Esophagus muscularis mucosa (tissue), 4 donors: ENCODE measurements at regions not wholly inside any gene's neighbourhood (a gene's known extent, or its start where the extent isn't known, plus 50 kb on each side); places are given as distances from the start of the nearest gene placed in this dataset.
"Not testable (repeated sequence)": the region's sequence is repeated elsewhere in the genome, so short reads cannot be mapped to it uniquely, and the experiment has no call there.

Source experiments
- DNase-seq: peaks from one replicate; pipeline ENCODE4 v3.0.0-alpha.2; 2017; ENCODE audit errors: extremely low spot score
- H3K27ac ChIP-seq, 4 donors: fragments of 200-600 bp; sonication (generic); replicated peaks in 1 of 4; 1 replicate in 3 of 4; 2 replicates in 1 of 4; pipeline ENCODE4 v1.5.1; 2016 to 2019; ENCODE audit warnings: mild to moderate bottlenecking in 1 of 4
- H3K27me3 ChIP-seq, 4 donors: fragments of 200-600 bp; sonication (generic); one replicate each; pipeline versions ENCODE4 v1.5.1 to v1.6.0; 2016 to 2019
- H3K36me3 ChIP-seq, 4 donors: fragments of 200-600 bp; sonication (generic); one replicate each; pipeline ENCODE4 v1.5.1; 2016 to 2019
- H3K4me1 ChIP-seq, 4 donors: fragments of 200-600 bp; sonication (generic); one replicate each; pipeline ENCODE4 v1.5.1; 2016 to 2019
- H3K4me3 ChIP-seq, 4 donors: fragments of 200-600 bp; sonication (generic); 1 replicate in 2 of 4; 2 replicates in 2 of 4; pipeline ENCODE4 v1.5.1; 2016 to 2019; ENCODE audit warnings: mild to moderate bottlenecking in 4 of 4, moderate library complexity in 1 of 4
- H3K9me3 ChIP-seq, 4 donors: fragments of 200-600 bp; sonication (generic); 1 replicate in 3 of 4; 2 replicates in 1 of 4; pipeline ENCODE4 v1.5.1; 2016 to 2019
- CTCF ChIP-seq, 3 experiments: fragments of 200-600 bp in 2 of 3; fragments of 450-650 bp in 1 of 3; sonication (generic) in 2 of 3; IDR thresholded peaks; one replicate each; pipeline ENCODE4 v1.5.1; 2017 to 2019; ENCODE audit warnings: antibody characterized with exemption in 3 of 3, mild to moderate bottlenecking in 2 of 3, moderate library complexity in 1 of 3
- EP300 ChIP-seq: sonication (generic); formaldehyde crosslinking; IDR thresholded peaks from one replicate; pipeline ENCODE4 v1.6.1; 2017; ENCODE audit warnings: antibody characterized with exemption
- POLR2A ChIP-seq: fragments of 450-650 bp; IDR thresholded peaks from one replicate; pipeline ENCODE4 v1.6.1; 2017; ENCODE audit warnings: antibody characterized with exemption, moderate library complexity, mild to moderate bottlenecking, low read depth
- POLR2AphosphoS5 ChIP-seq, 2 donors: sonication (generic); formaldehyde crosslinking; IDR thresholded peaks; one replicate each; pipeline ENCODE4 v1.6.1; 2017; ENCODE audit warnings: antibody characterized with exemption in 2 of 2
- WGBS: methylation state at CpG from one replicate; pipeline ENCODE4 v1.1.5; 2018; 5-methylcytosine and 5-hydroxymethylcytosine counted together
- intact Hi-C: fragments of 100-400 bp; cut with DNase I; formaldehyde crosslinking; loops from one replicate; pipeline ENCODE4 v1.15.1; 2023

DNA sequence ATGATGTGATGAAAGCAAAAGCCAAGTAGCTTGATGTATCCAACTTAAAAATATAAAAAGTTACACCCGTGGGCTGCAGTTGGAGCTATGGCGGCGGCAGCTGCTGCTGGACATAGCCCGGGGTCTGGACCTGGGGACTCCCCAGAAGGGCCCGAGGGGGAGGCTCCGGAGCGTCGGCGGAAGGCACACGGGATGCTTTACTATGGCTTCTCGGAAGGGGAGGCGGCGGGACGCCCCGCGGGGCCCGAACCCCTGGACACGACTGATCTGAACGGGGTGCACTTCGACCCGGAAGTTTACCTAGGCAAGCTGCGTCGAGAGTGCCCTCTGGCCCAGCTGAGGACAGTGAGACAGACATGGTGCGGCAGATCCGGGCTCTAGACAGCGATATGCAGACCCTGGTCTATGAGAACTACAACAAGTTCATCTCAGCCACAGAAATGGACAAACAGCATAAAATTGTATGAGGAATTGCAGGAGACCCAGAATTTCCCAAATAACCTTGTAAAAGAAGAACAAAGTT lies 109.5 kb upstream of the EEF2KMT start:
- TF ChIP-seq CTCF (IDR thresholded peaks at IDR 0.05) (no peak), POLR2AphosphoS5 (IDR thresholded peaks at IDR 0.05) (no peak), EP300 (no peak), POLR2A (no peak)
- 81% methylated on average over 26 of the region's 26 CpGs for WGBS
- H3K4me1 ChIP-seq: no peaks in the 10 kb centered on the region

GRCh38 chr16:5206331-5206990 lies 108.9 kb upstream of the EEF2KMT start:
- Histone ChIP-seq H3K4me3 (no peak overlapping the region), H3K27ac (no peak overlapping the region), H3K4me1 (no peaks in the 10 kb centered on the region), H3K36me3 (no peaks in the 10 kb centered on the region), H3K9me3 (no peaks in the 10 kb centered on the region), H3K27me3 (no peaks in the 10 kb centered on the region)
- DNase-seq: no peak
- no peak for TF ChIP-seq POLR2A
- no peak for TF ChIP-seq EP300
- TF ChIP-seq CTCF (IDR thresholded peaks at IDR 0.05): no peak
- no peak for TF ChIP-seq POLR2AphosphoS5 (IDR thresholded peaks at IDR 0.05)
- intact Hi-C loops: no loop called here
- WGBS: 67% methylated on average over 4 of the region's 4 CpGs

More for the DNA sequence above, 109.5 kb upstream of the EEF2KMT start:
- Histone ChIP-seq H3K4me3 (no peak overlapping the region), H3K36me3 (no peaks in the 10 kb centered on the region), H3K27me3 (peaks cover 0 to 5% (median 0%) of the 10 kb centered on the region in 4 donors), H3K9me3 (no peaks in the 10 kb centered on the region), H3K27ac (no peak overlapping the region)
- no peak for DNase-seq
- intact Hi-C loops: no loop called here

GRCh38 chr16:5205361-5206040 lies 107.9 kb upstream of the EEF2KMT start:
- DNase-seq: no peak
- TF ChIP-seq EP300: no peak
- TF ChIP-seq POLR2A: no peak
- no peak for TF ChIP-seq CTCF (IDR thresholded peaks at IDR 0.05)
- no peak for TF ChIP-seq POLR2AphosphoS5 (IDR thresholded peaks at IDR 0.05)
- intact Hi-C loops: no loop called here
- H3K36me3 ChIP-seq: no peaks in the 10 kb centered on the region
- H3K9me3 ChIP-seq: no peaks in the 10 kb centered on the region
- H3K27me3 ChIP-seq: no peaks in the 10 kb centered on the region
- no peak overlapping the region for H3K27ac ChIP-seq
- no peak overlapping the region for H3K4me3 ChIP-seq
- 75% methylated on average over 5 of the region's 5 CpGs for WGBS
- no peaks in the 10 kb centered on the region for H3K4me1 ChIP-seq

DNA sequence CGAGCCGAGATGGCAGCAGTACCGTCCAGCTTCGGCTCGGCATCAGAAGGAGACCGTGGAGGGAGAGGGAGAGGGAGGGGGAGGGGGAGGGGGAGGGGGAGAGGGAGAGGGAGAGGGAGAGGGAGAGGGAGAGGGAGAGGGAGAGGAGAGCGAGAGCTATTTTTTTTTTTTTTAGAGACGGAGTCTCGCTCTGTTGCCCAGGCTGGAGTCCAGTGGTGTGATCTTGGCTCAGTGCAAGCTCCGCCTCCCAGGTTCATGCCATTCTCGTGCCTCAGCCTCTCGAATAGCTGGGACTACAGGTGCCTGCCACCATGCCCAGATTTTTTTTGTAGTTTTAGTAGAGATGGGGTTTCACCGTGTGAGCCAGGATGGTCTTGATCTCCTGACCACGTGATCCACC lies 106.1 kb upstream of the EEF2KMT start:
- intact Hi-C loops, H3K4me1 ChIP-seq, H3K36me3 ChIP-seq, H3K27ac ChIP-seq, H3K27me3 ChIP-seq, H3K9me3 ChIP-seq, DNase-seq, H3K4me3 ChIP-seq: not testable (repeated sequence)
- 91% methylated on average over 11 of the region's 14 CpGs for WGBS

DNA sequence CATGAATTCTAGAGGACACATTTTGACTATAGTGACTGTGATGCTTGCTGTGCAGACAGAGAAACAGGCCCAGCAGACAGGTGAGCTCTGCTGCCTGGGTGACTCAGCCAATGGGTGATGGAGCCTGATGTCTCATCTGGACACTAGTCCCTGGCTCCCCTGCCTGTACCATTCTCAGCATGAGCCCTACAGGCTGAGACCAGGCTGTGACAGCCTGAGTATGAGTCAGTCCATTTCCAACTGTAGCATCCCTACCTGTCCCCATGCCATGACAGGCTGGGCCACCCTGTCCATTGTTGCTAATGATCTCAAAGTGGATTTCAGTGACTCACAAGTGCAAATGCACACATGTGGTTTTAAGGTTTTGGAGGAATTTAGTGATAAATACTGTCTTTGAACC lies 102.5 kb upstream of the EEF2KMT start:
- H3K36me3 ChIP-seq: no peaks in the 10 kb centered on the region
- no peak for TF ChIP-seq CTCF (IDR thresholded peaks at IDR 0.05)
- TF ChIP-seq POLR2A: no peak
- TF ChIP-seq POLR2AphosphoS5 (IDR thresholded peaks at IDR 0.05): no peak
- no peak for TF ChIP-seq EP300
- H3K4me1 ChIP-seq: no peaks in the 10 kb centered on the region
- no peak overlapping the region for H3K4me3 ChIP-seq
- intact Hi-C loops: no loop called here
- no peak for DNase-seq
- peaks cover 0 to 21% (median 0%) of the 10 kb centered on the region in 4 donors for H3K27me3 ChIP-seq
- no peak overlapping the region for H3K27ac ChIP-seq
- H3K9me3 ChIP-seq: peaks cover 0 to 6% (median 2%) of the 10 kb centered on the region in 4 donors
